ENCODE measurements at regions not wholly inside any gene's neighbourhood (a gene's known extent, or its start where the extent isn't known, plus 50 kb on each side); places are given as distances from the start of the nearest gene placed in this dataset.

- CTCF ChIA-PET: interaction anchor here (0.9 to 1.9 kb wide), 3 partner anchors 9 to 26 kb away, joined by 3 to 6 read pairs (median 4); no protein-coding TSS in a partner anchor
- POLR2A ChIA-PET: no interaction called here
- Histone ChIP-seq H3K4me3 (ENCODE audit: low read depth, low read length) (no peak overlapping the region), H3K27me3 (ENCODE audit: control insufficient read depth, insufficient read depth, low read length) (no peaks in the 10 kb centered on the region), H3K36me3 (ENCODE audit: control insufficient read depth, insufficient read depth, low read length) (no peaks in the 10 kb centered on the region)
- no peak for DNase-seq (ENCODE audit: low read depth)
- TF ChIP-seq, protein P1, sequence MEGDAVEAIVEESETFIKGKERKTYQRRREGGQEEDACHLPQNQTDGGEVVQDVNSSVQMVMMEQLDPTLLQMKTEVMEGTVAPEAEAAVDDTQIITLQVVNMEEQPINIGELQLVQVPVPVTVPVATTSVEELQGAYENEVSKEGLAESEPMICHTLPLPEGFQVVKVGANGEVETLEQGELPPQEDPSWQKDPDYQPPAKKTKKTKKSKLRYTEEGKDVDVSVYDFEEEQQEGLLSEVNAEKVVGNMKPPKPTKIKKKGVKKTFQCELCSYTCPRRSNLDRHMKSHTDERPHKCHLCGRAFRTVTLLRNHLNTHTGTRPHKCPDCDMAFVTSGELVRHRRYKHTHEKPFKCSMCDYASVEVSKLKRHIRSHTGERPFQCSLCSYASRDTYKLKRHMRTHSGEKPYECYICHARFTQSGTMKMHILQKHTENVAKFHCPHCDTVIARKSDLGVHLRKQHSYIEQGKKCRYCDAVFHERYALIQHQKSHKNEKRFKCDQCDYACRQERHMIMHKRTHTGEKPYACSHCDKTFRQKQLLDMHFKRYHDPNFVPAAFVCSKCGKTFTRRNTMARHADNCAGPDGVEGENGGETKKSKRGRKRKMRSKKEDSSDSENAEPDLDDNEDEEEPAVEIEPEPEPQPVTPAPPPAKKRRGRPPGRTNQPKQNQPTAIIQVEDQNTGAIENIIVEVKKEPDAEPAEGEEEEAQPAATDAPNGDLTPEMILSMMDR (IDR thresholded peaks at IDR 0.05; ENCODE audit: insufficient read depth, low read depth, low read length): no peak
Observed at GRCh38 chr7:41855798-41856197, 152.9 kb upstream of the INHBA start.

DNA sequence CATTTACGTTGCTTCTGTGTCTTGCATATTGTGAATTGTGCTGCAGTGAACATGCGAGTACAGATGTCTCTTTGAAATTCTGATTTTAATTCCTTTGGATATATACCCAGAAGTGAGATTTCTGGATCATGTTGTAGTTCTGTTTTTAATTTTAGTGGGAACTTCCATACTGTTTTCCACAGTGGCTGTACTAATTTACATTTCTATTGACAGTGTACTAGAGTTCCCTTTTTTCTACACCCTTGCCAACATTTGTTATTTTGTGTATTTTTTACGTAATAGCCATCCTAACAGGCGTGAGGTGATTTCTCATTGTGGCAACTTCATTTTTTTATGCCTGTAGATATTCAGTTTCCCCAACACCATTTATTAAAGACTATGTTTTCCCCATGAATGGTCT is 144.7 kb upstream of the INHBA start:
- ChIA-PET CTCF (no interaction called here), POLR2A (no interaction called here)
- no peaks in the 10 kb centered on the region for H3K36me3 ChIP-seq (ENCODE audit: control insufficient read depth, insufficient read depth, low read length)
- H3K4me3 ChIP-seq (ENCODE audit: low read depth, low read length): no peak overlapping the region
- no peak for DNase-seq (ENCODE audit: low read depth)
- no peaks in the 10 kb centered on the region for H3K27me3 ChIP-seq (ENCODE audit: control insufficient read depth, insufficient read depth, low read length)
- TF ChIP-seq, protein P1 (IDR thresholded peaks at IDR 0.05; ENCODE audit: insufficient read depth, low read depth, low read length): no peak

GRCh38 chr7:41847151-41847550 is 144.3 kb upstream of the INHBA start:
- H3K4me3 ChIP-seq (ENCODE audit: low read depth, low read length): no peak overlapping the region
- DNase-seq (ENCODE audit: low read depth): no peak
- TF ChIP-seq, protein P1 (IDR thresholded peaks at IDR 0.05; ENCODE audit: insufficient read depth, low read depth, low read length): no peak
- CTCF ChIA-PET: no interaction called here
- H3K36me3 ChIP-seq (ENCODE audit: control insufficient read depth, insufficient read depth, low read length): no peaks in the 10 kb centered on the region
- POLR2A ChIA-PET: no interaction called here
- no peaks in the 10 kb centered on the region for H3K27me3 ChIP-seq (ENCODE audit: control insufficient read depth, insufficient read depth, low read length)

DNA sequence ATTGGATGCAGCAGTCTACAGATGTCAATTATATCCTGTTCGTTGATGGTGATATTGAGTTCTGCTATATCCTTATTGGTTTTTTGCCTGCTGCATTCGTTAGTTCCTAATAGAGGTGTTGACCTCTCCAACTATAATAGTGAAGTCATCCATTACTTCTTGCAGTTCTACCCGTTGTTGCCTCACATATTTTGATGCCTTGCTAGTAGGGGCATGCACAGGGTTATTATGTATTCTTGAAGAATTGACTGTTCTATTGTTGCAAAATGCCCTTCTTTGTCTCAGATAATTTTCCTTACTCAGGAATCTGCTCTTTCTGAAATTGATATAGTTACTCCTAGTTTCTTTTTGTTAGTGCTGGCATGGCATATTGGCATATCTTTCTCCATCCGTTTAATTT is 140.1 kb upstream of the INHBA start:
- ChIA-PET POLR2A (no interaction called here), CTCF (no interaction called here)
- no peaks in the 10 kb centered on the region for H3K27me3 ChIP-seq (ENCODE audit: control insufficient read depth, insufficient read depth, low read length)
- H3K4me3 ChIP-seq (ENCODE audit: low read depth, low read length): no peak overlapping the region
- no peak for DNase-seq (ENCODE audit: low read depth)
- TF ChIP-seq, protein P1 (IDR thresholded peaks at IDR 0.05; ENCODE audit: insufficient read depth, low read depth, low read length): no peak
- H3K36me3 ChIP-seq (ENCODE audit: control insufficient read depth, insufficient read depth, low read length): no peaks in the 10 kb centered on the region

- TF ChIP-seq, protein P1 (IDR thresholded peaks at IDR 0.05; ENCODE audit: insufficient read depth, low read depth, low read length): no peak
- Histone ChIP-seq H3K27me3 (ENCODE audit: control insufficient read depth, insufficient read depth, low read length) (no peaks in the 10 kb centered on the region), H3K36me3 (ENCODE audit: control insufficient read depth, insufficient read depth, low read length) (no peaks in the 10 kb centered on the region), H3K4me3 (ENCODE audit: low read depth, low read length) (no peak overlapping the region)
- DNase-seq (ENCODE audit: low read depth): no peak
- ChIA-PET POLR2A (no interaction called here), CTCF (no interaction called here)
Observed at GRCh38 chr7:41837916-41838315, 135.0 kb upstream of the INHBA start.

Data from BJ (cell line).